Lung (tissue), 11 donors: ENCODE measurements at regions not wholly inside any gene's neighbourhood (a gene's known extent, or its start where the extent isn't known, plus 50 kb on each side); places are given as distances from the start of the nearest gene placed in this dataset.

Experiments used
- ATAC-seq: fragments of 200-7000 bp; cut with Tn5 transposase; one replicate; pipeline ENCODE4 v1.9.1; 2020; ENCODE audit warnings: moderate number of reproducible peaks; ENCODE audit not compliant: insufficient read depth, low FRiP score
- DNase-seq, 3 donors: peaks; one replicate each; pipeline ENCODE4 v3.0.0-alpha.2; 2013 to 2017
- H3K27ac ChIP-seq, 2 donors: one replicate each; pipeline ENCODE4 v1.5.1; 2013; ENCODE audit warnings: mild to moderate bottlenecking in 2 of 2, moderate library complexity in 2 of 2, control low read depth in 1 of 2, inconsistent platforms in 1 of 2, low read depth in 1 of 2, low read length in 1 of 2
- H3K27me3 ChIP-seq, 3 donors: one replicate each; pipeline ENCODE4 v1.5.1; 2013; ENCODE audit warnings: low read length in 2 of 3; ENCODE audit not compliant: control insufficient read depth in 3 of 3, insufficient read depth in 3 of 3
- H3K36me3 ChIP-seq, 4 donors: one replicate each; pipeline ENCODE4 v1.5.1; 2013; ENCODE audit warnings: low read length in 4 of 4, mild to moderate bottlenecking in 1 of 4, moderate library complexity in 1 of 4; ENCODE audit not compliant: control insufficient read depth in 4 of 4, insufficient read depth in 4 of 4
- H3K4me1 ChIP-seq, 5 donors: one replicate each; pipeline ENCODE4 v1.5.1; 2013; ENCODE audit warnings: low read length in 5 of 5, mild to moderate bottlenecking in 2 of 5, moderate library complexity in 1 of 5; ENCODE audit not compliant: control insufficient read depth in 5 of 5, insufficient read depth in 5 of 5
- H3K4me3 ChIP-seq: one replicate; pipeline ENCODE4 v1.5.1; 2013; ENCODE audit warnings: mild to moderate bottlenecking, control low read depth, moderate library complexity
- H3K9ac ChIP-seq, 2 donors: one replicate each; pipeline ENCODE4 v1.5.1; 2013; ENCODE audit warnings: low read length in 2 of 2, control low read depth in 1 of 2; ENCODE audit not compliant: insufficient read depth in 1 of 2
- H3K9me3 ChIP-seq, 4 donors: one replicate each; pipeline ENCODE4 v1.5.1; 2013; ENCODE audit warnings: low read length in 3 of 4, mild to moderate bottlenecking in 1 of 4, moderate library complexity in 1 of 4; ENCODE audit not compliant: control insufficient read depth in 4 of 4, insufficient read depth in 3 of 4
- WGBS, 2 donors: extraction: QIAGEN DNeasy Blood & Tissue Kit; methylation state at CpG; one replicate each; pipeline ENCODE4 v1.1.7; 2013; 5-methylcytosine and 5-hydroxymethylcytosine counted together
- TF ChIP-seq, protein P1 (sequence below): IDR thresholded peaks from 2 replicates; pipeline ENCODE4 v1.5.1; 2012; ENCODE audit warnings: mild to moderate bottlenecking; ENCODE audit errors: control extremely low read depth, extremely low read depth
- donor health status: control.
- donor health status: control.
- donor health status: Bipolar disorder and iron deficiency.
- donor health status: healthy.
- donor health status: DM: yes; HTN: yes; CAD: no.

DNA sequence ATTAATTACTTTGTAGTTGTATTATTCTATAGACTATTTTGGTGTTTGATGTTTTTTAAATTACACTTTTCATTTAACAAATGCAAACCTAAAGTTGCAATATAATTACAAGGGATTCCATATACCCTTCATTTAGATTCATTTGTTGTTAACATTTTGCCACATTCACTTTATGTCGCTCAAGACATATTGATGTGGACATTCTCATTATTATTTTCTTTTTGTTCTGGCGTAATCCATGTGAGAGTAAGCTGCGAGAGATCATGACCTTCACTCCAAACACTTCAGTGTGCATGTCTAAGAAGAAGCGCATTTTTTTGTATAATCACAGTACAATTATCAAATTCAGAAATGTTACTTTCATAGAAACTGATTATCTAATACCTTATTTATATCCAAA, 280.6 kb downstream of the CALCRL start:
- ATAC-seq (no peak), DNase-seq (no peak)
- Histone ChIP-seq H3K9ac (no peak overlapping the region), H3K27ac (no peak overlapping the region), H3K9me3 (peaks cover 0 to 3% (median 0%) of the 10 kb centered on the region in 4 donors), H3K4me3 (no peak overlapping the region), H3K4me1 (peaks cover 0 to 2% (median 0%) of the 10 kb centered on the region in 5 donors), H3K36me3 (no peaks in the 10 kb centered on the region), H3K27me3 (no peaks in the 10 kb centered on the region)
- WGBS, 2 donors: 95% methylated on average over 4 of the region's 4 CpGs
- TF ChIP-seq, protein P1, sequence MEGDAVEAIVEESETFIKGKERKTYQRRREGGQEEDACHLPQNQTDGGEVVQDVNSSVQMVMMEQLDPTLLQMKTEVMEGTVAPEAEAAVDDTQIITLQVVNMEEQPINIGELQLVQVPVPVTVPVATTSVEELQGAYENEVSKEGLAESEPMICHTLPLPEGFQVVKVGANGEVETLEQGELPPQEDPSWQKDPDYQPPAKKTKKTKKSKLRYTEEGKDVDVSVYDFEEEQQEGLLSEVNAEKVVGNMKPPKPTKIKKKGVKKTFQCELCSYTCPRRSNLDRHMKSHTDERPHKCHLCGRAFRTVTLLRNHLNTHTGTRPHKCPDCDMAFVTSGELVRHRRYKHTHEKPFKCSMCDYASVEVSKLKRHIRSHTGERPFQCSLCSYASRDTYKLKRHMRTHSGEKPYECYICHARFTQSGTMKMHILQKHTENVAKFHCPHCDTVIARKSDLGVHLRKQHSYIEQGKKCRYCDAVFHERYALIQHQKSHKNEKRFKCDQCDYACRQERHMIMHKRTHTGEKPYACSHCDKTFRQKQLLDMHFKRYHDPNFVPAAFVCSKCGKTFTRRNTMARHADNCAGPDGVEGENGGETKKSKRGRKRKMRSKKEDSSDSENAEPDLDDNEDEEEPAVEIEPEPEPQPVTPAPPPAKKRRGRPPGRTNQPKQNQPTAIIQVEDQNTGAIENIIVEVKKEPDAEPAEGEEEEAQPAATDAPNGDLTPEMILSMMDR: no peak

DNA sequence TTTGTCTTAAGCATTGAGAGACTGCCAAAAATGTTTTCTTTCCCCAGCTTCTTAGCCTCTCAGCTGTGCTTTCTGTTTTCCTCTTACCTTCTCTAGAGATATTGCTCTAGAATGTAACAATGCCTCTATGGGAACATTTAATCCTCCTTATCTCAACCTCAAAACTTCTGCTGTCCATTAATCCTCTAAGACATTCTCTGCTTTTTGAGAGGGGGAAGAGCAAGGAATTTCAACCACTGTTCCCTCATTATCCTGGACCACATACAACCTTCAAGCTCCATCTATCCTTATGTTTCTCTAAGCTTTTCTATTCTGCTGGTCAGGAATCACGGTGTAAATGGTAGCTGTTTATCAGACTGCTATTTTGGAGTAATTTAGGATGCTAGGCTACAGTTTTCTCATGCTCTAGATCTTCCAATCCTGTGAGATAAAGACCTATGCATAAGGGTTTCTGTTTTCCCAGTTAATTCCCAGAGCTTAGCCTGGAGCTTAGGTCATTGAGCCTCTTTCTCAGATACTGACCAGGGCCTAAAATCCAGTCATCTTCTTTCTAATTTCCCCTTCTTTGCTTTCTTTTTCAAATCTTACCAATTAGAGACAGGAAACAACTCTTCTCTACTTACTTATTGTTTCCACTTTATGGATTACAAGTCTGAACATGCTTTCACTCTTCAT, 282.0 kb downstream of the CALCRL start:
- TF ChIP-seq, protein P1: no peak

GRCh38 chr2:187158452-187158851, 289.6 kb downstream of the CALCRL start:
- Histone ChIP-seq H3K27ac (no peak overlapping the region), H3K4me1 (no peaks in the 10 kb centered on the region), H3K9me3 (peaks cover 0 to 8% (median 1%) of the 10 kb centered on the region in 4 donors), H3K4me3 (no peak overlapping the region), H3K36me3 (no peaks in the 10 kb centered on the region), H3K9ac (no peak overlapping the region), H3K27me3 (no peaks in the 10 kb centered on the region)
- DNase-seq (no peak), ATAC-seq (no peak)
- TF ChIP-seq, protein P1: no peak
- WGBS, 2 donors: 66 to 78% methylated on average over 3 of the region's 3 CpGs

More for the DNA sequence above, 282.0 kb downstream of the CALCRL start:
- Histone ChIP-seq H3K9me3 (peaks cover 0 to 3% (median 0%) of the 10 kb centered on the region in 4 donors), H3K9ac (no peak overlapping the region), H3K27ac (no peak overlapping the region), H3K27me3 (no peaks in the 10 kb centered on the region), H3K36me3 (no peaks in the 10 kb centered on the region), H3K4me3 (no peak overlapping the region), H3K4me1 (peaks cover 0 to 2% (median 0%) of the 10 kb centered on the region in 5 donors)
- DNase-seq (no peak), ATAC-seq (no peak)
- WGBS, 2 donors: 86 to 93% methylated on average over 1 of the region's 1 CpG

DNA sequence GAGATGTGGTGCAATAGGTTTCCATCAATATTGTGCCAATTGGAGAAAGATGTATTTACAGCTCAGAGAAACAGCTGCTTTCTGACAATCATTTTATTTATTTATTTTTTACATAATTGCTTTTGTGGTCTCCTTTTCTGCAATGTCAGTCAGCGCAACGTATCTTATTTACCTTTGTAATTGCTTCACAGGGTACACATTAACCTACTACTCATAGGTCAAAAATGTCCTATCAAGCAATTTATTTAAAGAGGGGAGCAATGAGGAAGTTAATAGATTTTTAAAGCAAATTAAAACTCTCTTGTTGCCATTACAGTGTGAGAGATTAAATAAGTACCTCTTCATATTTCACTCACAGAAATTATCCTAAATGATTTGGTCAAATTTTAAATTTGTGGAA, 291.0 kb downstream of the CALCRL start:
- ATAC-seq: no peak
- TF ChIP-seq, protein P1: no peak
- no peak overlapping the region for H3K27ac ChIP-seq
- no peak for DNase-seq
- no peak overlapping the region for H3K4me3 ChIP-seq
- H3K9me3 ChIP-seq: peaks cover 0 to 8% (median 1%) of the 10 kb centered on the region in 4 donors
- H3K9ac ChIP-seq: no peak overlapping the region
- H3K4me1 ChIP-seq: no peaks in the 10 kb centered on the region
- WGBS, 2 donors: 82 to 84% methylated on average over 2 of the region's 2 CpGs
- H3K27me3 ChIP-seq: no peaks in the 10 kb centered on the region
- H3K36me3 ChIP-seq: no peaks in the 10 kb centered on the region
